Effector memory CD8-positive, alpha-beta T cell (primary cell): ENCODE measurements at regions not wholly inside any gene's neighbourhood (a gene's known extent, or its start where the extent isn't known, plus 50 kb on each side); places are given as distances from the start of the nearest gene placed in this dataset.

Experiments used
- ATAC-seq: fragments of 150-1000 bp; cut with Tn5 transposase; replicated peaks from 2 replicates; pipeline ENCODE4 v1.10.0; 2021; ENCODE audit warnings: mild to moderate bottlenecking, moderate library complexity
- DNase-seq, 3 experiments: peaks; one replicate each; pipeline ENCODE4 v3.0.0; 2021
- H3K27ac Mint-ChIP-seq, 2 donors: one replicate each; pipeline ENCODE4 v1.8.0; 2022; ENCODE audit warnings: mild to moderate bottlenecking in 2 of 2, mixed read lengths in 2 of 2, moderate library complexity in 2 of 2
- H3K27me3 Mint-ChIP-seq, 2 donors: one replicate each; pipeline ENCODE4 v1.8.0; 2022; ENCODE audit warnings: mixed read lengths in 2 of 2
- H3K36me3 Mint-ChIP-seq: one replicate; pipeline ENCODE4 v1.8.0; 2022; ENCODE audit warnings: mild to moderate bottlenecking, moderate library complexity, mixed read lengths; ENCODE audit not compliant: insufficient read depth
- H3K4me1 Mint-ChIP-seq, 2 donors: one replicate each; pipeline ENCODE4 v1.8.0; 2022; ENCODE audit warnings: low read depth in 2 of 2, mixed read lengths in 2 of 2
- H3K4me3 Mint-ChIP-seq, 2 donors: one replicate each; pipeline ENCODE4 v1.8.0; 2022; ENCODE audit warnings: mild to moderate bottlenecking in 2 of 2, mixed read lengths in 2 of 2, moderate library complexity in 2 of 2
- H3K9me3 Mint-ChIP-seq, 2 donors: one replicate each; pipeline ENCODE4 v1.8.0; 2022; ENCODE audit warnings: mixed read lengths in 2 of 2

GRCh38 chr21:27062443-27062842 is 95.6 kb upstream of the ADAMTS5 start:
- Mint-ChIP-seq H3K27me3 (no peaks in the 10 kb centered on the region), H3K36me3 (no peaks in the 10 kb centered on the region), H3K4me3 (no peak overlapping the region), H3K4me1 (no peaks in the 10 kb centered on the region), H3K27ac (no peak overlapping the region), H3K9me3 (peaks cover 13% of the 10 kb centered on the region in 2 donors)
- no peak for ATAC-seq
- no peak for DNase-seq

- no peak for ATAC-seq
- no peak overlapping the region for H3K27ac Mint-ChIP-seq
Observed at GRCh38 chr21:27061770-27062169, 94.9 kb upstream of the ADAMTS5 start.

GRCh38 chr21:27060190-27060589 is 93.3 kb upstream of the ADAMTS5 start:
- Mint-ChIP-seq H3K27me3 (no peaks in the 10 kb centered on the region), H3K4me3 (no peak overlapping the region), H3K36me3 (no peaks in the 10 kb centered on the region), H3K9me3 (peaks cover 13% of the 10 kb centered on the region in 2 donors), H3K4me1 (no peaks in the 10 kb centered on the region), H3K27ac (no peak overlapping the region)
- no peak for DNase-seq
- ATAC-seq: no peak

More at GRCh38 chr21:27061770-27062169, 94.9 kb upstream of the ADAMTS5 start:
- H3K9me3 Mint-ChIP-seq: peaks cover 13 to 14% of the 10 kb centered on the region in 2 donors
- no peaks in the 10 kb centered on the region for H3K36me3 Mint-ChIP-seq
- no peaks in the 10 kb centered on the region for H3K4me1 Mint-ChIP-seq
- no peaks in the 10 kb centered on the region for H3K27me3 Mint-ChIP-seq
- no peak for DNase-seq
- H3K4me3 Mint-ChIP-seq: no peak overlapping the region

GRCh38 chr21:27058673-27059605 is 92.1 kb upstream of the ADAMTS5 start:
- no peak for DNase-seq
- no peak for ATAC-seq
- no peak overlapping the region for H3K27ac Mint-ChIP-seq

GRCh38 chr21:27057997-27058396 is 91.1 kb upstream of the ADAMTS5 start:
- no peaks in the 10 kb centered on the region for H3K36me3 Mint-ChIP-seq
- no peak overlapping the region for H3K4me3 Mint-ChIP-seq
- H3K4me1 Mint-ChIP-seq: no peaks in the 10 kb centered on the region
- H3K9me3 Mint-ChIP-seq: peaks cover 10 to 19% of the 10 kb centered on the region in 2 donors
- no peaks in the 10 kb centered on the region for H3K27me3 Mint-ChIP-seq
- no peak for DNase-seq
- H3K27ac Mint-ChIP-seq: no peak overlapping the region
- no peak for ATAC-seq

More at GRCh38 chr21:27058673-27059605, 92.1 kb upstream of the ADAMTS5 start:
- Mint-ChIP-seq H3K9me3 (peaks cover 12 to 20% of the 10 kb centered on the region in 2 donors), H3K36me3 (no peaks in the 10 kb centered on the region), H3K4me3 (no peak overlapping the region), H3K27me3 (no peaks in the 10 kb centered on the region), H3K4me1 (no peaks in the 10 kb centered on the region)

- Mint-ChIP-seq H3K27me3 (no peaks in the 10 kb centered on the region), H3K9me3 (peaks cover 8 to 16% of the 10 kb centered on the region in 2 donors), H3K4me1 (no peaks in the 10 kb centered on the region), H3K36me3 (no peaks in the 10 kb centered on the region), H3K4me3 (no peak overlapping the region), H3K27ac (no peak overlapping the region)
- ATAC-seq: no peak
- no peak for DNase-seq
Observed at GRCh38 chr21:27047658-27048314, 80.9 kb upstream of the ADAMTS5 start.

- Mint-ChIP-seq H3K27me3 (no peaks in the 10 kb centered on the region), H3K4me3 (no peak overlapping the region), H3K27ac (no peak overlapping the region), H3K36me3 (no peaks in the 10 kb centered on the region), H3K9me3 (peaks cover 8 to 16% of the 10 kb centered on the region in 2 donors), H3K4me1 (no peaks in the 10 kb centered on the region)
- ATAC-seq: no peak
- DNase-seq: no peak
Observed at GRCh38 chr21:27047283-27047657, 80.4 kb upstream of the ADAMTS5 start.

GRCh38 chr21:27045281-27045985 is 78.5 kb upstream of the ADAMTS5 start:
- Mint-ChIP-seq H3K4me3 (no peak overlapping the region), H3K27me3 (no peaks in the 10 kb centered on the region), H3K9me3 (peaks cover 3 to 16% of the 10 kb centered on the region in 2 donors), H3K27ac (no peak overlapping the region), H3K36me3 (no peaks in the 10 kb centered on the region), H3K4me1 (no peaks in the 10 kb centered on the region)
- ATAC-seq (no peak), DNase-seq (no peak)

GRCh38 chr21:27043377-27043776 is 76.5 kb upstream of the ADAMTS5 start:
- Mint-ChIP-seq H3K27ac (no peak overlapping the region), H3K4me3 (no peak overlapping the region), H3K36me3 (no peaks in the 10 kb centered on the region), H3K27me3 (no peaks in the 10 kb centered on the region), H3K4me1 (no peaks in the 10 kb centered on the region), H3K9me3 (peaks cover 3 to 7% of the 10 kb centered on the region in 2 donors)
- no peak for DNase-seq
- no peak for ATAC-seq

GRCh38 chr21:27040738-27041469 is 74.0 kb upstream of the ADAMTS5 start:
- ATAC-seq (no peak), DNase-seq (no peak)
- Mint-ChIP-seq H3K9me3 (peaks cover 2 to 7% of the 10 kb centered on the region in 2 donors), H3K27ac (no peak overlapping the region), H3K4me1 (no peaks in the 10 kb centered on the region), H3K27me3 (no peaks in the 10 kb centered on the region), H3K36me3 (no peaks in the 10 kb centered on the region), H3K4me3 (no peak overlapping the region)

- H3K27ac Mint-ChIP-seq: no peak overlapping the region
- H3K27me3 Mint-ChIP-seq: no peaks in the 10 kb centered on the region
- H3K4me1 Mint-ChIP-seq: no peaks in the 10 kb centered on the region
- no peak for ATAC-seq
- no peak for DNase-seq
- H3K4me3 Mint-ChIP-seq: no peak overlapping the region
- peaks cover 2 to 6% of the 10 kb centered on the region in 2 donors for H3K9me3 Mint-ChIP-seq
- H3K36me3 Mint-ChIP-seq: no peaks in the 10 kb centered on the region
Observed at GRCh38 chr21:27036736-27037301, 69.9 kb upstream of the ADAMTS5 start.

GRCh38 chr21:27035791-27036190 is 68.9 kb upstream of the ADAMTS5 start:
- Mint-ChIP-seq H3K27me3 (no peaks in the 10 kb centered on the region), H3K4me3 (no peak overlapping the region), H3K9me3 (peaks cover 2 to 6% of the 10 kb centered on the region in 2 donors), H3K27ac (no peak overlapping the region), H3K36me3 (no peaks in the 10 kb centered on the region), H3K4me1 (no peaks in the 10 kb centered on the region)
- no peak for ATAC-seq
- DNase-seq: no peak

- Mint-ChIP-seq H3K4me1 (no peaks in the 10 kb centered on the region), H3K27me3 (no peaks in the 10 kb centered on the region), H3K4me3 (no peak overlapping the region), H3K36me3 (no peaks in the 10 kb centered on the region), H3K27ac (no peak overlapping the region), H3K9me3 (peaks cover 2 to 6% of the 10 kb centered on the region in 2 donors)
- no peak for ATAC-seq
- DNase-seq: no peak
Observed at GRCh38 chr21:27034796-27035195, 67.9 kb upstream of the ADAMTS5 start.
